T-helper 17 cell (primary cell): ENCODE measurements at regions not wholly inside any gene's neighbourhood (a gene's known extent, or its start where the extent isn't known, plus 50 kb on each side); places are given as distances from the start of the nearest gene placed in this dataset.

Experiments
- ATAC-seq: fragments of 150-1000 bp; cut with Tn5 transposase; 2 replicates; pipeline ENCODE4 v1.10.0; 2021; ENCODE audit warnings: mild to moderate bottlenecking, moderate library complexity
- DNase-seq, 3 donors: peaks; one replicate each; pipeline versions ENCODE4 v3.0.0 to v3.0.0-alpha.2; 2020 to 2021
- H3K9me3 ChIP-seq: one replicate; pipeline ENCODE4 v1.7.0; 2013; ENCODE audit warnings: low read length, mild to moderate bottlenecking; ENCODE audit not compliant: control insufficient read depth, poor library complexity, severe bottlenecking
- H3K27ac Mint-ChIP-seq: one replicate; pipeline ENCODE4 v1.8.0; 2022; ENCODE audit warnings: mild to moderate bottlenecking, moderate library complexity, mixed read lengths
- H3K27me3 Mint-ChIP-seq: one replicate; pipeline ENCODE4 v1.8.0; 2022; ENCODE audit warnings: mixed read lengths
- H3K36me3 Mint-ChIP-seq: one replicate; pipeline ENCODE4 v1.8.0; 2022; ENCODE audit warnings: low read depth, mixed read lengths
- H3K4me1 Mint-ChIP-seq: one replicate; pipeline ENCODE4 v1.8.0; 2022; ENCODE audit warnings: mild to moderate bottlenecking, mixed read lengths
- H3K4me3 Mint-ChIP-seq: one replicate; pipeline ENCODE4 v1.8.0; 2022; ENCODE audit warnings: mild to moderate bottlenecking, moderate library complexity, mixed read lengths

DNA sequence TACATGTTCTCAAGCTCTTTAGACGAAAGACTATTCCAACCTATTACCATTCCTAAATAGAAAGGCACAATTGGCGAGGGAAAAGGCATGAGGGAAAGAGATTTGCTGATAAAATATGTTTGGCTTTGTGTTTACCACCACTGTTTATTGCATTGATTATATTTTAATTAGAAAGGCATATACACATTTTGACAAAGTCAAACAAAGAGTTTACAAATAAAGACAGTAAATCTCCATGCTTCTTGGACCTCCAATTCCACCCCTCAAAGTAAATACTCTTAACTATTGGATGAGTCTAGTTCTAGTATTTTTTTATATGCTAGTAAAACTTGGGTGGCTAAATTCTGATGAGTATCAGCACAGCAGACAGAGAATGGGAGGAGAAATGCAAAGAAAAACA lies 521.4 kb downstream of the FBXO15 start:
- Mint-ChIP-seq H3K4me1 (no peaks in the 10 kb centered on the region), H3K27me3 (no peaks in the 10 kb centered on the region), H3K4me3 (no peak overlapping the region), H3K36me3 (no peaks in the 10 kb centered on the region), H3K27ac (no peak overlapping the region)
- DNase-seq (no peak), ATAC-seq (no peak)
- no peaks in the 10 kb centered on the region for H3K9me3 ChIP-seq

DNA sequence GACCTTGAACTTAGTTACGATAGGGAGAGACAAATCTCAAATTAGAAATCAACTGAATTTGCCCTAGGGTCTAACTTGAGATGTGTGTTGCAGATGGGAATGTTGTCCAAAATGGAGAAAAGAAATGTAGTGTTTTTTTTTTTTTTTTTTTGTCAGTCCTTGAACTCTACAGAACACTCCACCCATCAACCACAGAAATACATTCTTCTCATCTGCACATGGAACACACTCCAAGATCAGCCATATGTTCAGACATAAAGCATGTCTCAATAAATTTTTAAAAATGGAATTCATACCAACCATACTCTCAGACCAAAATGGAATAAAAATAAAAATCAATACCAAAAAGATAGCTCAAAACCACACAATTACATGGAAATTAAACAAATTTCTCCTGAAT lies 526.5 kb downstream of the FBXO15 start:
- H3K4me1 Mint-ChIP-seq, result no peaks in the 10 kb centered on the region
- no peak for DNase-seq
- no peaks in the 10 kb centered on the region for H3K36me3 Mint-ChIP-seq
- no peaks in the 10 kb centered on the region for H3K9me3 ChIP-seq
- ATAC-seq, result no peak
- H3K27ac Mint-ChIP-seq, result no peak overlapping the region
- H3K4me3 Mint-ChIP-seq, result no peak overlapping the region
- H3K27me3 Mint-ChIP-seq, result no peaks in the 10 kb centered on the region

DNA sequence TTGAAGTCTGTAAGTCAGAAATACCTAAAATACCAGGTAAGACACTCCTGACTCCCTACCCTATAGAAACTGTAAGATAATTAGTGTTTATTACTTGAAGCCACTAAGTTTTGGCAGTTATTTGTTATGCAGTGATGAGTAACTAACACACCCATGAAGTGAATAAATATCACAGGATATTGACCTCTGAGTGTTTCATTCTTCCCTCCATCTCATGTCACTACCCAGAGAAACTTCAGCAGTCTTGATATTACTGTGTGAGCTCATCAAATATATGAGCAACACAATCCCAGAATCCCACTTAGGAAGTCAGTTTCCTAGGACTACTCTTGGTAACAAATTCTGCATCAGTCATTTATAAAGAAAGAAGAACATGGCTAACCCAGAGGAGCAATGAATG lies 529.7 kb downstream of the FBXO15 start:
- ATAC-seq (no peak), DNase-seq (no peak)
- H3K4me3 Mint-ChIP-seq, result no peak overlapping the region
- H3K27me3 Mint-ChIP-seq, result no peaks in the 10 kb centered on the region
- H3K27ac Mint-ChIP-seq, result no peak overlapping the region
- H3K9me3 ChIP-seq, result no peaks in the 10 kb centered on the region
- H3K4me1 Mint-ChIP-seq, result no peaks in the 10 kb centered on the region
- no peaks in the 10 kb centered on the region for H3K36me3 Mint-ChIP-seq

DNA sequence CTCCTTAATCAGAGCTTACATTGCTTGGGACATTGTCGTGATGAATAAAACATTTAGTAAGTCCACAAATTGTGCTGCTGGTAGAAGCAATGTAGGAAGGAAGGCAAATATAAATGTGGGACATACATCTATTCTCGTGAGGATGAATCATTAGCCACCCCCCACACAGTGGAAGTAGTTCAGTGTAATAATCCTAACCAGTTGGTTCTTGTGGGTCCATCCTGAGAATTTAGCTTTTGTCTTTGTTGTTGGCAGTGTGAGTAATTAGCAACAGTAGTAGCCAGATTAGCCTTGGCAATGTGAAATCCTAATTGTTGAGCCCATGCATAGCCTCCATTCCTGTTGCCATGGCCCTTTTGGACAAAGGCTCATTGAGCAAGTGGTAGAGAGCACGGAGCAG lies 532.1 kb downstream of the FBXO15 start:
- no peaks in the 10 kb centered on the region for H3K27me3 Mint-ChIP-seq
- no peaks in the 10 kb centered on the region for H3K9me3 ChIP-seq
- no peaks in the 10 kb centered on the region for H3K4me1 Mint-ChIP-seq
- H3K27ac Mint-ChIP-seq, result no peak overlapping the region
- no peak for DNase-seq
- ATAC-seq, result no peak
- no peaks in the 10 kb centered on the region for H3K36me3 Mint-ChIP-seq
- H3K4me3 Mint-ChIP-seq, result no peak overlapping the region

DNA sequence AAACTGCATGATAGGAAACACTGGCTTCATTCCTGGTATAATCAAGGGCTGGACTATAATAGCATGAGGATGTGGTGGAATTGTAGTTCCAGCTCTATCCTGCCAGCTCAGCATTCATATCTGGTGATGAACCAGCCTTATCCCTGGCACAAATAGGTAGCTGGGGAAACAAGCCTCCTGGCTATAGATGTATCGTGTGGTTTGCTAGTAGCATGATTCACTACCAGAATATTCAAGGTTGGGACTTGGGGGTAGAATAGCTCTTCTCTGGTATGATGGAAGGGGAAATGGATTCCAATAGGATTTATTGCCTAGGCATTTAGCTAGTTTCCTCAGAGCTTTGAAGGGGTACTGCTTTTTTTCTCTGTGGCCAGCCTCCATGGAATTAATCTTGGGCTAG lies 532.8 kb downstream of the FBXO15 start:
- Mint-ChIP-seq H3K27ac (no peak overlapping the region), H3K27me3 (no peaks in the 10 kb centered on the region), H3K4me3 (no peak overlapping the region), H3K36me3 (no peaks in the 10 kb centered on the region), H3K4me1 (no peaks in the 10 kb centered on the region)
- no peaks in the 10 kb centered on the region for H3K9me3 ChIP-seq
- no peak for DNase-seq
- ATAC-seq, result no peak

DNA sequence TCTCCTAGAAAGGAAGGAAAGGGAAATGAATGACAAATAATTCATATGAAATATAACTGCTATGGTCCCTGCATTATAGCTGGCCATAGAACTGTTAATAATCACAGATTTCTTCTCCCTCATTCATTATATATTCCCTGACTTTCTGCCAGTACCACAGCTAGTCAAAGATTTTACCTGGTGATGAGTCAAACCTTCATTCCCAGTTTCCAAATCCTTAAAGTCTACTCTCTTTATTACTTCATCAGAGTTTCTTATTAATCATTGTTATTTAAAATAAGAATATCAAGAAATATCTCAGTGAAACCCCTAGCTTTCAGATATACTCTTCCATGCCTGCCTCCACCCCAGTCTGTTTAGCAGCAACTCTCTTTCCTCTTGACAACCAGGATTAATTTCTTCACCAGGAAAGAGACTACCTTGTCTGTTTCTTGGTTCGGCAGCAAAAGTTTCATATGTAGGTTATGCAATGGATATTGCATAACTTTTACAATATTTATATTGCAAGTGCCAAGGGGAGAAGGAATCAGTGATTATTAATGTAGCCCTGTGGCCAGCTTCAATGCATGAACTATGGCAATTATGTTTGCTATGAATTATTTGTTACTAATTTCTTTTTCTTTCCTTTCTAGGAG lies 533.8 kb downstream of the FBXO15 start:
- no peaks in the 10 kb centered on the region for H3K9me3 ChIP-seq
- Mint-ChIP-seq H3K4me3 (no peak overlapping the region), H3K36me3 (no peaks in the 10 kb centered on the region), H3K27me3 (no peaks in the 10 kb centered on the region), H3K4me1 (no peaks in the 10 kb centered on the region), H3K27ac (no peak overlapping the region)
- ATAC-seq, result no peak
- no peak for DNase-seq

DNA sequence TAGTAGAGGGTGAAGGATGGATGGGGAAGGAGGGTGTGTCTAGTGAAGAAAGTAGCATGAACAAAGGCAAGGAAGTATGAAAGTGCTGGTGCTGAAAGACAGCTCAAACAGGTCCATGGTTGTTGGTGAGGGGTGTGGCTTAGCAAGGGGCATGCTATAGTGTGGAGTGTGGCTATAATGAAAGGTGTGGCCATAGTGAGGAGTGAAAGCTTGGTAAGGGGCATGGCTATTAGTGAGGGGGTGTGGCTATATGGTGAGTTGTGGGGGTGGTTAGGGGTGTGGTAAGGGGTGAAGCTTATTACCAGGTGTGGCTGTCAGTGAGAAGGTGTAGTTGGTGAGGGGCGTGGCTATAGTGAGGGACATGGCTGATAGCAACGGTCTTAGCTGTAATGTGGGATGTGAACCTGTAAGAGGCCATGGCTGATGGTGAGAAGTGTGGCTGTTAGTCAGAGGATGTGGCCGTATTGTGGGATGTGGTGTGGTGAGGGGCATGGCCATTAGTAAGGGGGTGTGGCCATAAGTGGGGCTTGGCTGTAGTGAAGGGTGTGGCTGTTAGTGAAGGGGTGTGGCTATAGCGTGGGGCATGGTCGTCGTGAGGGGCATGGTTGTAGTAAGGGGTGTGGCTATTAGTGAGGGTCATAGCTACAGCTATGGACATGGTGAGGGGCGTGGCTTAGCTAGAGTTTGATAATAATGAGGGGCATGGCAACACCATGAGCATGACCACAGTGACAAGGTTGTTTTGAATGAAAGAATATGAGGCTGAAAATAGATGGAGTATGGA lies 549.6 kb downstream of the FBXO15 start:
- Mint-ChIP-seq H3K36me3 (no peaks in the 10 kb centered on the region), H3K27me3 (no peaks in the 10 kb centered on the region), H3K27ac (no peak overlapping the region), H3K4me1 (no peaks in the 10 kb centered on the region), H3K4me3 (no peak overlapping the region)
- ATAC-seq (no peak), DNase-seq (no peak)
- no peaks in the 10 kb centered on the region for H3K9me3 ChIP-seq

DNA sequence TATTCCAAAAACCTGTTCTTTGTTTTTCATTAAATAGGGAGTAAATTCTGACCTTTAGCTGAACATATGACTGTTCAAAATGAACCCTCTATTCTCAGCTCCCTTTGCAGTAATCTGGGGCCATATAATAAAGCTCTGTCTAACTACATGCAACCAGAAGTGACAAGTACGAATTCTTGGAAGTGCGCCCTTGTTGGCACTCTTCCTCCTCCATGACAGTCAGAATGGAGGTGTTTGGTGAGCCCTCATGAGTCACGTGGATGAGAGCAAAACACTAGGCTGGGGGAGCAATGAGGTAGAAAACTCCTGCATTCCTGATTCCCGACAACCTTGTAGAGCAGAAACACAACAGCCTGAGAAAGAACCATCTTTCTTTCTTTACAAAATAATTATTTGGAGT lies 552.9 kb downstream of the FBXO15 start:
- no peaks in the 10 kb centered on the region for H3K4me1 Mint-ChIP-seq
- no peak for ATAC-seq
- no peak overlapping the region for H3K27ac Mint-ChIP-seq
- no peaks in the 10 kb centered on the region for H3K36me3 Mint-ChIP-seq
- no peaks in the 10 kb centered on the region for H3K9me3 ChIP-seq
- H3K4me3 Mint-ChIP-seq, result no peak overlapping the region
- no peak for DNase-seq
- no peaks in the 10 kb centered on the region for H3K27me3 Mint-ChIP-seq

DNA sequence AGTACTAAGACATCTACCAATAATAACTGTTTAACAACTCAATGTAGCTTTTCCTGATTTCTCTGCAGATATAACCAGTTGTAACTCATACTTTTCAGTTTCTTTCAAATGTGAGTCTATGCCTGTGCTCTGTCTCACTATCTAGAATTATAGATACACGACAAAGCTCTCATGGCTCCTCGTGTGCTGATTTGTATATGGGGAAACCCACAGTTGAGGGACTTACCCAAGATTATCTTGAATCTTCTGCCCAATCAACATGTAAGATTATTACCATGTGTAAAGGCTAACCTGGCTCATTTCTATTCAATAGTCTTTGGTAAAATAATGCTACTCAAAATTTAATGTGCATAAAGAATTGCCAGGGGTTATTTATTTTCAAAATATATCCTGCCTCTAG lies 554.4 kb downstream of the FBXO15 start:
- Mint-ChIP-seq H3K4me1 (no peaks in the 10 kb centered on the region), H3K27me3 (no peaks in the 10 kb centered on the region), H3K27ac (no peak overlapping the region), H3K4me3 (no peak overlapping the region), H3K36me3 (no peaks in the 10 kb centered on the region)
- ATAC-seq (no peak), DNase-seq (no peak)
- H3K9me3 ChIP-seq, result no peaks in the 10 kb centered on the region

DNA sequence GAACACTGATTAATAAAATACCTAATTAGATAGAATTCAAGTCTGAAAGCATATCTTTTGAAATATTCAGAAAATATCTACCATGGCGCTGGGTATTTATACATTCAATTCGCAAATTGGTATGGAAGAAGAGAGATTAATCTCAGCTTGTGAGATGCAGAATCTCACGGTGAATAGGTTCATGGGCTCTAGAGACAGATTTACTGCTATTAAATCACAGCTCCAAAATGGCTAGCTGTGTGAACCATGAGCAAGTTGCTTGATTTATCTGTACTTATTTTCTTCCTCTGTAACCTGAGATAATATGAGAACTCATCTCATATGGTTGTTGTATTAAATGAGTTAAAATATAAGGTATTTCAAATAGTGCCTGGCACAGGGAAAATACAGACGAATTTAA lies 556.7 kb downstream of the FBXO15 start:
- H3K27me3 Mint-ChIP-seq, result no peaks in the 10 kb centered on the region
- no peak for DNase-seq
- no peak overlapping the region for H3K4me3 Mint-ChIP-seq
- H3K27ac Mint-ChIP-seq, result no peak overlapping the region
- no peak for ATAC-seq
- no peaks in the 10 kb centered on the region for H3K36me3 Mint-ChIP-seq
- no peaks in the 10 kb centered on the region for H3K9me3 ChIP-seq
- no peaks in the 10 kb centered on the region for H3K4me1 Mint-ChIP-seq

DNA sequence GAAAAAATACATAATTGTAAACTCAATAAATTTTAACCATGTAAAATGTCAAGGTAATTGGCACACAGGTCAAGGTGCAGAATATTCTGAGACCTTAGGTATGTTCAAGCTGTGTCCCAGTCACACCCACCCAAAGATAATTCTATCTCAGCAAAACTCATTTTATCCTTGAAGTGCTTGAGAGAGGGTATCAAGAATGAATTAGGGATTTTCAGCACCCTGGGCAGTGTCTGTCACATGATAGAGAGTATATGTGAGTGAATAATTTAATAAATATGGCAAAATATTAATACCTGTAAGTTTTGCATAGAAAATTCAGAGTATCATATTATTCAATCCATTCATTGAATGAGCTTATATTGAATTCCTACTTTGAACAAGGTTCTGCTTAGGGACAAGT lies 567.9 kb downstream of the FBXO15 start:
- no peaks in the 10 kb centered on the region for H3K27me3 Mint-ChIP-seq
- no peak overlapping the region for H3K27ac Mint-ChIP-seq
- DNase-seq (no peak), ATAC-seq (no peak)
- H3K4me1 Mint-ChIP-seq, result no peaks in the 10 kb centered on the region
- H3K4me3 Mint-ChIP-seq, result no peak overlapping the region
- no peaks in the 10 kb centered on the region for H3K36me3 Mint-ChIP-seq
- H3K9me3 ChIP-seq, result no peaks in the 10 kb centered on the region

DNA sequence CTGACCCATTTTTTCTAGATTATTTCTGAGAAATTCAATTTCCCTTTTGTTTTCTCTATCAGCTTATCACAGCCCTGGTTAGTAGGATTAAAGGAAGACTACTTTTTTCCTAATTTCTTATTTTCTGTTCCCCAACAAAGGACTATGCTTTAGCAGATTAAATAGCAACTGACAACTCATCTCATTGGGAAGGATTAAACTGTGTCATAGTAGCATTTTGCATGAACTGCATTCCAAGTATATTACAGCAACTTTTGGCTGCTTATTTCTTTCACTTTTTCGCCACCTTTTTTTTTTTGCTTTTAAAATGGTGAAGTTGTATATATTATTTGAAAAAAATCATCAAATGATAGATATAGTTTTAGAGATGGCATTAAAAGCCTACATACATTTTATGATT lies 570.3 kb downstream of the FBXO15 start:
- Mint-ChIP-seq H3K4me1 (no peaks in the 10 kb centered on the region), H3K36me3 (no peaks in the 10 kb centered on the region), H3K27ac (no peak overlapping the region), H3K4me3 (no peak overlapping the region), H3K27me3 (no peaks in the 10 kb centered on the region)
- no peak for ATAC-seq
- DNase-seq, result no peak
- no peaks in the 10 kb centered on the region for H3K9me3 ChIP-seq

DNA sequence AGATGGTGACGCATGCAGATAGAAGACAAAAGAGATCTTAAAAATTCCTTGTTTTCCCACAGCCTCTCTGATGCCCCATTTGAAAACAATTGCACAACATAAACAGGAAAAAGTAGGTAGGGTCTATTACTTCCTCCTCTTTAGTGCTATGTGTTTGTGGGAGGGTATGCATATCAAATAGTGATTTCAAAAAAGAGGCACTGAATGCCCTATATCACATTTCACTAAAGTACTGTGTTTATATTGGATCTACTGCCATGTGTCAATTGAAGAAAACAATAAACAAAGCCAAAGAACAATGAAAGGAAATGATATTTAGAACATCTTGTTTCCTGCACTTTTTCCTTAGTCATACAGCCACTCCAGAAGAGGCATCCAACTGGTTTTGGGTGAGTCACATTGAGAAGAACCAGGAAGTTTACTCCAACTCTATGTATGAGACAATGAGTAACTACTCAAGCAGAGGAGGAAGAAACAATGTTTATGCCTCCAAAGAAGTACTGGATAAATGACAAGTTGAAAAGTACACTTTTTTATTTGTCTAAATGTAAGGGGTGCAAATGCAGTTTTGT lies 583.6 kb downstream of the FBXO15 start:
- no peak overlapping the region for H3K27ac Mint-ChIP-seq
- no peaks in the 10 kb centered on the region for H3K27me3 Mint-ChIP-seq
- H3K36me3 Mint-ChIP-seq, result no peaks in the 10 kb centered on the region
- no peaks in the 10 kb centered on the region for H3K4me1 Mint-ChIP-seq
- H3K9me3 ChIP-seq, result no peaks in the 10 kb centered on the region
- DNase-seq (no peak), ATAC-seq (no peak)
- no peak overlapping the region for H3K4me3 Mint-ChIP-seq

DNA sequence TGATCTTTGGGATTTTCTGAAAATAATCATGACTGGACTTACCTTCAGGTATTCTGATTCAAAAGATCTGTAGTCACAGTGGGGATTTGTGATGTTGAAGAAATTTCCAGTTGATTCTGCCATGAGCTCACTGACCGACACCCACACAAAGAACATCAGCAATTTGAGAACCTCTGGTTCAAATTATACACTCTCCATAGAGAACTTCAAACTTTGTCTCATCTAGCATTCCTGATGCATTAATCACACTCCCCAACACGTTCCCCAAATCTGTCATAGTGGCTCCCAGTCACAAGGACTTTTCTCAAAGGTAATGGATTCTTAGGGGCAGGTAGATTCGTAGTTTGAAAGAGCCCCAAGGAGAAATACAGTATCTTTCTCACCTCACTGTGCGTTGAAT lies 584.3 kb downstream of the FBXO15 start:
- Mint-ChIP-seq H3K4me3 (no peak overlapping the region), H3K27me3 (no peaks in the 10 kb centered on the region), H3K27ac (no peak overlapping the region), H3K4me1 (no peaks in the 10 kb centered on the region), H3K36me3 (no peaks in the 10 kb centered on the region)
- H3K9me3 ChIP-seq, result no peaks in the 10 kb centered on the region
- DNase-seq (no peak), ATAC-seq (no peak)
